ENCODE measurements at regions not wholly inside any gene's neighbourhood (a gene's known extent, or its start where the extent isn't known, plus 50 kb on each side); places are given as distances from the start of the nearest gene placed in this dataset.
"Not testable (repeated sequence)": the region's sequence is repeated elsewhere in the genome, so short reads cannot be mapped to it uniquely, and the experiment has no call there.

DNA sequence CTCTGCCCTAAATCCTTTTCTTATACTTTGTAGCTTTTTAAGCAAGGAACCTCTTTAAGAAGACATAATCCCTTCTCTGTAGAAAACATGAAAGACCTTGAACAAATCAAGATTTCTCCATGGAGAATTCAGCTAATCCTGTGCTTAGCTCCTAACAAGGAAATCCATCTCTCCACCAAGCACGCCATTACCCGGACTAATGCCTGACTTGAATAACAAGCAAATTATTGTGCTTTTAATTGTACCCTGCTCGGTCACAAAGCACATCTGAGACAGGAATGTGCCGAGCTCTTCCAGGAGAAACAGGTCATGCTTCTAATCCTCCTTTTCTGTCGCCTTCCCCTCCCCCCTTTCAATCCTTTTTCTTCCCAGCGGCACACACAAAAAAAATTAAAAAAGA, 141.3 kb downstream of the PSAT1 start:
- DNase-seq (ENCODE audit: low spot score): peak; percentile 63

DNA sequence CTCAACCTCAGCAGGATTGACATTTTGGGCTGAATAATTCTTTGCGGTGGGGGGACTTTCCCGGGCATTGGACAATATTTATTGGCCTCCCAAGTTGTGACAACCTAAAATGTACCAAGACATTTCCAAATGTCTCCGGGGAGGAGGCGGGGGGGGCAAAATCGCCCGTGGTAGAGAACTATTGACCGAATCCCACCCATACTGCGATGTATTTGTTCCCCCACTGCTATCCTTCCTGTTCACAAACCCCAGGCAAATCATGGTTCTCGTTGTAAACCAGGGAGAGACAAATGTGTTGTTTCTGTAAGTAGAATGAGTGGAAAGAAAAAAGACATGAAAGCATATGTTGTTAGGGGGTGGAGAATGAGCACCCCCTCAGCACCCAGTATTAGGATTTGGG, 141.9 kb downstream of the PSAT1 start:
- DNase-seq (ENCODE audit: low spot score): peak; percentile 49

DNA sequence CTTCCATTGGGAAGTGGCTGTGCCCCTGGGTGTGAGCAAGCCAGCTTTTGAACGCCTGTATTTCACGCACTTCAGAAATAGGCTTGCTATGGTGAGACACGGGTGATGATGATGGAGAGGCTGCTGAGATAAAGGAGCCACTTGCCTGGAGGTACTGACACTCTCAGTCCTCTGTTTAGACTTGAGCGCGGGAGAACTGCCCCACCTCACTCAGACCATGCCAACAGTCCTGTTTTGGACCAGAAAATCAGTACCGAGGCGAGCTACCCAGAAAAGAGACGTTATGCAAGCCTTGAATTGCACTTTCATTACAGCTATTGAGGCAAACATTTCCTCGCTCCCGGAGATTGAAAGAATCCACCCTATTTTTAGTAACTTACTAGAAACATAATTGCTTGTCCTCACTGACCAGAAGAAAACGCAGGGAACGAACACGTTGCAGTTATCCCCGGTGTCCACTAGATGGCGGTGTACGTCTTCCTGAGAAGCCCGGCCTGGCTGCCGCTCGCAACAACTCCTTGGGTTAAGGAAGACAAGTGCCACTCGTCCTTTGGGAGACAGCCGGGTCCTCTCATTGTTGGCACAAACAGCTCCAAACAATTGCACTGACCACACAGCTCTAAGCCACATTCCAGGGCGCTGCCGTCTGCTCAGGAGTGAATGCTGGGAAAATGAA, 142.4 kb downstream of the PSAT1 start:
- DNase-seq (ENCODE audit: low spot score): peak; percentile 91

DNA sequence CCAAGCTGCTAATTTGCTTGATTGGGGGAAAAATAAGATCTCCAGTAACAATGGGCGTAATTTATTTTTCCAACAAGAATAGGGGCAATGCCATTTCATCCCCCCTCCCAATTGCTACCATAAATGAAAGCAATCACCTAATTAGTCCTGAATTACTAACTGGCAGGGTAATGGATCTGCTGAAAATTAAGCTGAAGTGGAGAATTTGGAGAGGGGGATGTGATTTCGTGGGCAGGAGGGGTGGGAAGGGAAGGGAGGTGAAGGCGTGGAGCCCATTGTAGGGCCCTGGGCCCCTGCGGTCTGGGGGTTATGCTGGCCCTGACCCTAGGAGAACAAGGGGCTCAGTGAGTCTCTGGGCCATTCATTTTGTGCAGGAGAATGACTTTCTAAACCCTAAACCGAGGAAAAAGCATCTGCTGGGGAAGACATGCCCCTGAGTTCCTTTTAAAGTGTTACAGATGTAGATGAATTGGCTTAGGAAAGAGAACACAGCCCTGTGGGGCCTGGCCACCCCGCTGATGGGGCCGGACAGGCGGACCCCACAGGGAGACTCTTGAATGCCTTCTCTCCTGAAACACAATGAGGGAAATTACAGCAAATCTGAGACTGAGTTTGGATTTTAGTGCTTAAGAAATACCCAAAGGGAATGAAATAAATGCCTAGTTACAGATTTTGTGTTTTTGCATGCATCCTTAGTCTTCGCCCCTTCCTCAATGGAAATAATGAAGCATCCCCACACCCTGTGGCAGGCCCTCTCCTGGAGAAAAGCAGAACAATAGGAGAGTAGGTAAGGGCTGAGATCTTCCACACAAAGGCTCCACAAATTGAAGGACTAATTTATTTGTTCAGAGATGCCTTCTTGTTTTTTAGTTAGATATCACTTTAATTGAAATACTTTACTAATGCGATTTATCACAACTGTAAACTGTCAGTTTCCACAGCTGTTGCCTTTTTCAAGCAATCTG, 143.2 kb downstream of the PSAT1 start:
- peak; percentile 76 for DNase-seq (ENCODE audit: low spot score)

DNA sequence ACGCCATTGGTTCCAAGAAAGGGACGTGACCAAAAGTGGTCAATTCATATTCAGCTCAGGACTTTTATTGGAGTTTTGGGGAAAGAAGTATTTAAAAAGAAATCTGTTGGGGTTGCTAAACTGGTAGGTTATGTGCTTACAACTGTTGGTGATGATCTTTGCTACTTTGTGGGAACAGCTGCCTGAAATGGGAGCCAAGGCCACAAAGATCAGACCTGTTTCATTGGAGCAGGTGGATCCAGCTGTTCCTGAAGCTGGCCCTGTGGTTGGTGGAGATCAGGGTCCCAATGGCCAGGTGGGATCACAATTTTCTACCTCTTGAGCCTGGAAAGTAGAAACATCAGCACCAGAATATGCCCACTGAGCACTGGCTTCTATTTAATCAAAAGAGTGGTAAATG, 144.5 kb downstream of the PSAT1 start:
- DNase-seq (ENCODE audit: low spot score): no peak

DNA sequence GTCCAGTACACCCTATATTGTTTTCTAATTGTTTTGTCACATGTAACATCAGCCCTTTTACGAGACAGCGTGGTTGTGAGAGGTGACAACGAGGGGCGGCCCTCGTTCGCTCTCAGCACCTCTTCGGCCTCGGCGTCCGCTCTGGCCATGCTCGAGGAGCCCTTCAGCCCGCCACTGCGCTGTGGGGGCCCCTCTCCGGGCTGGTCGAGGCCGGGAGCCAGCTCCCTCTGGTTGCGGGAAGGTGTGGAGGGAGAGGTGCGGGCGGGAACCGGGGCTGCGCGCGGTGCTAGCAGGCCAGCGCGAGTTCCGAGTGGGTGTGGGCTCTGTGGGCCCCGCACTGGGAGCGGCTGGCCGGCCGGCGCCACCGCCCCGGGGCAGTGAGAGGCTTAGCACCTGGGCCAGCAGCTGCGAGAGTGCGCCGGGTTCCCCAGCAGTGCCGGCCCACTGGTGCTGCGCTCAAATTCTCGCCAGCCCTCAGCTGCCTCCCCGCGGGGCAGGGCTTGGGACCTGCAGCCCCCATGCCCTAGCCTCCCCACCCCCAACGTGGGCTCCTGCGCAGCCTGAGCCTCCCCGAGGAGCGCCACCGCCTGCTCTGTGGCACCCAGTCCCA, 145.0 kb downstream of the PSAT1 start:
- no peak for DNase-seq (ENCODE audit: low spot score)

DNA sequence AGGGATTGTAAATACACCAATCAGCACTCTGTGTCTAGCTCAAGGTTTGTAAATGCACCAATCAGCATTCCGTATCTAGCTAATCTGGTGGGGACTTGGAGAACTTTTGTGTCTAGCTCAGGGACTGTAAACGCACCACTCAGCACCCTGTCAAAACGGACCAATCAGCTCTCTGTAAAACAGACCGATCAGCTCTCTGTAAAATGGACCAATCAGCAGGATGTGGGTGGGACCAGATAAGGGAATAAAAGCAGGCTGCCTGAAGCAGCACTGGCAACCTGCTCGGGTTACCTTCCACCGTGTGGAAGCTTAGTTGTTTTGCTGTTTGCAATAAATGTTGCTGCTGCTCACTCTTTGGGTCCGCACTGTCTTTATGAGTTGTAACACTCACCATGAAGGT, 145.7 kb downstream of the PSAT1 start:
- not testable (repeated sequence) for DNase-seq (ENCODE audit: low spot score)

DNA sequence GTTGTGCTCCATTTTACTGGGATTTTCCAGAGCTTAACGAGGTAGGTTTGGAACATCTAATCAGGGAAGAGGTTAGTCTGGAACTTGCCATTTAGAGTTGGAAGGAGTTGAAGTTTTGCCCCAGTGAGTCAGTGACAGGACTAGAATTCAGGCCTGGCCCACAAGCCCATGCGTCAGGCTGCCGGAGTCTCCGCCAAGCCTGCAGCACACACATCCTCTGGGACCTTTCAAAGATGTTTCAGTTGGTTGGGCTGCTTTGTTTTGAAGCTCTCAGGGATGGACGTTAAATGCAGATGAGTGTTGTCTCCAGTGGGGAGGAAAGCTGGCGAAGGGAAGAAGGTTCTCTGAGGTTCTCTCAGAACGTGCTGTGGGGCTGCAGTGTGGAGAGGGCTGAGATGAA, 147.0 kb downstream of the PSAT1 start:
- no peak for DNase-seq (ENCODE audit: low spot score)

DNA sequence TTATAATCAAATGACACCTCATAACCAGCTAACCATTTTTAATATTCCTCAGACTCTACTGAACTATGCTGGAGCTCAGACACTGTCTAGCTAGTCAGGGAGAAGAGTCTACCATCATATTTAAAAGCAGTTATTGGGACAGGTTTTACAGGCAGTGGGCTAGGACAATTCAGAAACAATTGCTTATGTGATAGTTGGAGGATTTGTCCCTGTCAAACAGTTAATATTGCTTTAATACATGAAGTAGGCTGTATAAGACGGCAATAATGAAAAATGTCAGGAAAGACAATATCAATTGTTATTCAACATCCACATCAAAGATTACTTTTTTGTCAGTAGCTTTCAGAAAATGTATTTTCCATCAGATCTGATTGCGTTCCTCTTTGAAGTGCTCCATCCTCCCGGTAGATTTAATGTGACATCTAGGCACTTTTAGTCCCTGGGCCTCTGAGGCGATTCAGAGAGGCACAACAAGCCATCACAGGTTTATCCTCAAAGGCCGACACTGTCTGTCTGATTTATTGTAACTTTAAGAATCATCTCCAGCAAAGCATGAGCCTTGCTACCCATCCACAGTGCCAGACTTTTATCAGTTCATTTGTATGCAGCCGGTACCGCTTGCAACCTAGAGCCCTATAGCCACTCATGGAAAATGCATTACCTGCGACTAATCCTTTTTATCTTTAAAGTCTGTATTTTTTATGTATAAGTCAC, 152.2 kb downstream of the PSAT1 start:
- no peak for DNase-seq (ENCODE audit: low spot score)

DNA sequence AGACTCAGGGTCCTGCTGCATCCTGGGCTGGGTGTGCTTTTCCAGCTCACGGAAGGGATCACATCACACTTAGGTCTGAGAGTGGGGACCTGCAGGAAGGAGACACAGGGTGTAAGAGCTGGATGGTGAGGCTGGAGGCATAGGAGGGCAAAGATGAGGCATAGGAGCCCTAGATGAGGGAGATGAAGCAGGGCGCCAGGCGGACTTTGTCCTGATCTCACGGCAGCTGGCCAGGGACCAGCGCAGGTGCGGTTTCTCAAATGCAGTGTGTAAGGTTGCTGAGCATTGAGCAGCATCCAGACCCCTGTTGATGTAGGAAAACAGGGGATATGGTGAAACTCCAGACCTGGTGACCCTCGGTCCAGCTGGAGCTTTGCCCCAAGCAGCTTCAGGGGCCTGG, 156.5 kb downstream of the PSAT1 start:
- no peak for DNase-seq (ENCODE audit: low spot score)

DNA sequence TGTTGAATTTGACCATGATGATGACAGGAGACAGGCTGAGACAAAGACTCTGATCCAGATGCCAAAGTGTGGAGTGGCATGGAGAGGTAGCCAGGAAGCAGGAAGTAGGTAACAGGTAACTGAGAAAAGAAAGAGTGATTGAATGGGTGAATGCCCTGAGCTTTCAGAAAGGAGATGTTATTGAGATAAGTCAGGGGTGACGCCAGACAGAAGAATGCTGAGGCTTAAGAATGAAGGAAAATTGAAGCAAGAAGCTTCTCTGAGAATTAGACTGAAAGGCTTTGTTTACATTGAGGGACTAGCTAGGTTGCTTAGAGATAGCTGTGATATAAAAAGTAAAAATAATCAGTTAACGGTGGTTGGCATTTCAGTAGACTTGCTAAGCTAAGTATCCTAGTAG, 165.7 kb downstream of the PSAT1 start:
- DNase-seq (ENCODE audit: low spot score): no peak

DNA sequence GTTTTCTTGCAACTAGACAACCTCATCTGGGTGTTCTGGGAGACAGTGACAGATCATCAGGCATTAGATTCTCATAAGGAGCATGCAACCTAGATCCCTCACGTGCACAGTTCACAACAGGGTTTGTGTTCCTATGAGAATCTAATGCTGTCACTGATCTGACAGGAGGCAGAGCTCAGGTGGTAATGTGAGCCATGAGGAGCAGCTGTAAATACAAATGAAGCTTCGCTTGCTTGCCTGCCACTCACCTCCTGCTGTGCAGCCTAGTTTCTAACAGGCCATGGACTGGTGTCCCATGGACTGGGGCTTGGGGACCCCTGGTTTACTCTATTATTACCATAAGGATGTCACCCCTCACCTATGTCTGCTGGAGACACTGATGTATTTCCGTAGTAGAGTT, 166.8 kb downstream of the PSAT1 start:
- DNase-seq (ENCODE audit: low spot score): no peak

DNA sequence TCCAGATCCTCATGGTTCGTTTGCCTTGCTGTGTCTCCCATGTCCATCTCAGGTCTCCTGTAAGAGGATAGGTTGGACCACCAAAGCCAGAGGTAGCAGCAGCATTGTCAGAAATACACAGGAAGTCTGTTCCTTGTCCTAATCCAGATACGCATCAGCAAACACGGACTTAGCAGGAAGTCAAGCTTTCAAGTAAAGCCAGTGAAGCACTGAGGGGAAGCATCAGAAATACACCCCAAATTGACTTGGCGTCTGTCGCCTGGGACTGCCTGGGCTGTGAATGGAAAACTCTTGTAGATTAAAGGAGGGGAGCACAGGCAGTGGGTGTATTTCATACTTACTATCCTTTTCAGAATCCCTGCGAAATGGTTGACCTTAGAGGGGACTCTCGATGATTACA, 171.3 kb downstream of the PSAT1 start:
- no peak for DNase-seq (ENCODE audit: low spot score)

DNA sequence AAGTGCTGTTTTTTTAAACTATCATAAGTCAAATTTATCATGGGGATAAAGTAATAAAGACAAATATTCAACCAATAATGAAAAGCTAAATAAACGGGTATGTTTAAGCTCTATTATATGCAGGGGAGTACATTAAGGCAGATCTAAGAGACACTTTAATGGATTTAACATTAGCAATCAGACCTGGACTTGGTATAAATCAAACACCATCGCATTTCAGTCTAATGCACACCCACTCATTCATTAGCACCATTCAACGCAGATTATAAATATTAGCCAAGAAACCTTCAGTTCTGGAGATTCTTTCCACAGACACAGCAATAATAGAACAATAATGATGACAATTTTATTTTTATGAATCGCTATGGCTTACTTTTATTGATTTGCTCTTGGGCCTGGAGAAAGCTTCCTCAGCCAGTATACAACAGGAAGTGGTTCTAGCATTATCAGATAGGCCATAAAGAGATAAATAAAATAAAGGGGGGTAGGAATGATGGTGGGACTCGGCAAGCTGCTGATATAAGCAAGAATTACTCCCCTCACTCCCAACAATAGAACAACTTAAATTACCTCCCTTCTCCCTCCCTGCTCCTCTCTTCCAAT, 172.2 kb downstream of the PSAT1 start:
- DNase-seq (ENCODE audit: low spot score): no peak

DNA sequence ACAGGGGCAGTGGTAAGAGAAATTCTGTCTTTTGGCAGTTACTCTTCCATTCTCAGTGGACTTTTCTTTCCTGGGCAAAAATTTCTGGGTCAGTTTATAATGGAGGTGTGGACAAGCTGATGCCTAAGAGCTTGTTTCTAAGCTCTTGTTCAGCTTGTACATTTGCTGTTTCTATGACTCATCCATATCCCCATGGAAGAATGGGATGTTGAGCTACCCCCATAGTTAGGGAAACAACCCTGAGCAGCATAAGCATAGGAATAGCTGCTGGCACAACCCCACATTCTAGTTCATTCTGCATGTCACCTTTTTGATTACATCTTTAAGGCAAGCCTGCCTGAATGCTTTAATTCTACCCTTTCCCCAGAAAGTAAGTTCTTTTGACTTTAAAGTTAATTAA, 173.3 kb downstream of the PSAT1 start:
- no peak for DNase-seq (ENCODE audit: low spot score)

DNA sequence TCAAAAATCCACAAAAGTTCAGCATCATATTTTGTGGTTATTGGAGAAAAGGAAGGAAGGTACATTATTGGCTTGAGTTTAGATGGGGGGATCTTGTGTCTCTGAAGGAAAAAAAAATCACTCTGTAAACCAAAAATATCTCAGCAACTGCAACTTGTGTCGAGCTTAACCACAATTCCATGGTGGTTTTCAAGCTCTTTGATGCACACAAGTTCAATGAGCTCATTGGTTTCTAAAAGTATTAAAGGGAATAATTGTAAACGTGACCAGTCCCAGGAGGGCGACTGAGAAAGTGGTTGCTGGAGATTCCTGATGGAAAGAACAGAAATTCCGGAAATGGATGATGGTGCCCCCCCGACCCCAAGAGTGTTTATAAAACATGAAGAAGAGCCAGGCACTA, 173.8 kb downstream of the PSAT1 start:
- no peak for DNase-seq (ENCODE audit: low spot score)

DNA sequence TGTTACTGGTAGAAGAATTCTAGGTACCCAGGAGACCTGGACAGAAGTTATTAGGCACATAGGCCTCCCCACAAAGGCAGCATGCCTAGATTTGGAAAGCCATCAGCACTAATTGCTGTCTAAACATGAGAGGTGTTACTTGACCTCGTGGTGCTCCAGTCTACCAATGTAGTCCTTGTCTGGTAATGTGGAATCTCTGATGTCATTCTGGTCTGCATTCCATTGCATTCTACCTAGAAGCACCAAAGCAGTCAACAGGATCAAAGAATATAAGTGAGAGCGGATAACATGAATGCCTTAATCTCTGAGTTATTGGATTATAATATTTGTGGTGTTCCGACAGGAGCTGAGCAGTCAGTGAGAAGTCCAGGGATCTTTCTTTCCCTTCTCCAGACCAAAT, 175.2 kb downstream of the PSAT1 start:
- DNase-seq (ENCODE audit: low spot score): no peak

DNA sequence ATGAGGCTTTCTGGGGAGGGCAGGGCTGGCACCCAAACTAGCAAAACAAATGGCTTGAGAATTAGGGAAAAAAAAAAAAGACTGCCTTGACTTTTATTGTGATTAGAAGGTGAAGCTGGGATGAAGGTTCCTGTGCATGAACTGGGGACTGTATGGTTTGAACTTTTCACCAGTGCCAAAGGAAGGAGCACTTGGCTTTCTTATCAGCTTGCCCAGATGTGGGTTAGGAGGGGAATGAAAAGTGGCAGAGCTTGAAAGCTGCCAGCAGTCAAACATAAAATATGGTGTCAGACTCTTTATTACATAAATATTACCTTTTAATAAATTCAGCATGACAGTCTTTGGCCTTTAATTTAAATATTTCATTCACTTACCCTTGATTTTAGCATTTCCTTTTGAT, 182.5 kb downstream of the PSAT1 start:
- no peak for DNase-seq (ENCODE audit: low spot score)

DNA sequence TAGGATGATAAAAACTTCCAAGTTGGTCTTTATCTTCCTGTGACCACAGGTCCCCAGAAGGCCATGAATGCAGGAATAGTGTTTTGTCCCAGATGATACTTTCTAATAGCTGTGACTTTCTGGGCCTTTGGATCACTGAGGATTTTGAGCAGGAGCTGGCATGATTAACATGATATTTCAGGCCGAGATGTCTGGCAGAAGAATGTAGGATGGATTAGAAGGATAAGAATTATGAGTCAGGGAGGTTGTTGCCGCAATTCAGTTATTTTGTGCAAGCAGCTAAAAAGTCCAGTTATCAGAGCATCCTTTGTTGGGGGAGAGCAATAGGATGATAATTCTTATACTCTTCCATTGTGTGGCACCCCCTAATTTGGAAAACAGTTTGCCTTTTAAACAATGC, 189.7 kb downstream of the PSAT1 start:
- DNase-seq (ENCODE audit: low spot score): no peak

DNA sequence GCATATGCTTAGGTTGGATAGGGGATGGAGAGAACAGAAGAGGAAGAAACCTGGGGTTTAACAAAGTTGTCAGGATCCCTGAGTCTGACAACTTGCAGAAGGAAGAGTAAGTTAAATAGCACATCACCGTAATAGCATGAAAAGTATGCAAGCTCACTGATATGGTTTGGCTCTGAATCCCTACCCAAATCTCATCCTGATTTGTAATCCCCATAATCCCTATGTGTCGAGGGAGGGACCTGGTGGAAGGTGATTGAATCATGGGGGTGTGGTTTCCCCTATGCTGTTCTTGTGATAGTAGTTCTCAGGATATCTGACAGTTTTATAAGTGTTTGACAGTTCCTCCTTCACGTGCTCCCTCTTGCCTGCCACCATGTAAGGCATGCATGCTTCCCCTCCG, 193.3 kb downstream of the PSAT1 start:
- DNase-seq (ENCODE audit: low spot score): no peak

DNA sequence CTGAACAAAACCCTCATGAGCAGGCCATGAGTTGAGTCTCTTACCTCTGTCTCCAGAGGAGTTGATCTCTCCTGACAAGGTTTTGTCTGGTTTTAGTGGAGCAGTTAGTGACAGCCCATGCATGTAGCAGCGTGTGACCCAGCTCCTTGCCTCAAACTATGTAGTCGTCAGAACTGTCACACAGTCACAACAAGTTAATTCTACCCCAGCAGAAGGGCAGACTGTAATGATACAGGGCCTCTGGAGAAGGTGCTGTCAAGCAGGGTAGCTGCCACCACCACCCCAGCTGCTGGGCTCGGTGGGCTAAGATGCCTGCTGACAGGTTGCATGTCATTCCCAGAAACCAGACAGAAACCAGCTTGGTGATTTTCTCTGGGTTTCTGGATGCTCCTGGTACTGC, 194.5 kb downstream of the PSAT1 start:
- no peak for DNase-seq (ENCODE audit: low spot score)

DNA sequence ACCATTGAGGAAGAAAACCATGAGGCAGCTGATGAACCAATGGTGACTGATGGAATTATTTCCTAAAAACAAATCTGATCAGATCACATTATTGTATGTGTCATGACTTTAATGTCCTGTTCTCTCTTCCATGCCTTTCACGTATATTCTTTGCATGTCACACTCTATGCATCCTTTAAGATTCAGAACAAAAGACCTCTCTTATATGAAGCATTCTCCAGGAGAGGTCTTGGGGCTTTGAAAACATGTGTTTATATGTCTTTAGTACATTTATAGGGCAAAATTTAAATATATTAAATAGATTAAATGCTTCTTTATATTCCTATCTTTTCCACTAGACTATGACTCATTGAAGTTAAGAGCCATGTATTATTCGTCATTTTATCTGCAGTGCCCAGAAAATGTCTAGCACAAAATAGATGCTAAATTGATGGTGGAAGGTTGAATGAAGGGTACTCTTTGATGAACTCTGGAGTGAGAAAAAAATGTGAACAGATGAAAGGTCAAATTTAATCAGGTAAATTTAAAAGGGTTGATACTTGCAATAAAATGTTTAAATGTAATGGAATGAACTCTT, 196.3 kb downstream of the PSAT1 start:
- DNase-seq (ENCODE audit: low spot score): no peak

All from ecto neural progenitor cell (in vitro differentiated cells).